Endodermal cell (in vitro differentiated cells): ENCODE measurements at regions not wholly inside any gene's neighbourhood (a gene's known extent, or its start where the extent isn't known, plus 50 kb on each side); places are given as distances from the start of the nearest gene placed in this dataset.

Source experiments
- DNase-seq: peaks from one replicate; pipeline ENCODE4 v3.0.0-alpha.2; 2017
- H3K27ac ChIP-seq: 2 replicates; pipeline ENCODE4 v1.5.1; 2013; ENCODE audit warnings: mild to moderate bottlenecking, low read depth, low read length, moderate library complexity
- H3K27me3 ChIP-seq: 2 replicates; pipeline ENCODE4 v1.6.1; 2013; ENCODE audit warnings: mild to moderate bottlenecking, low read length, moderate library complexity; ENCODE audit not compliant: insufficient read depth, control insufficient read depth, poor library complexity, severe bottlenecking
- H3K36me3 ChIP-seq: 2 replicates; pipeline ENCODE4 v1.7.0; 2013; ENCODE audit warnings: mild to moderate bottlenecking, low read length, moderate library complexity; ENCODE audit not compliant: control insufficient read depth, insufficient read depth
- H3K4me1 ChIP-seq: one replicate; pipeline ENCODE4 v1.7.0; 2013; ENCODE audit warnings: low read length; ENCODE audit not compliant: control insufficient read depth, insufficient read depth
- H3K4me3 ChIP-seq: 2 replicates; pipeline ENCODE4 v1.5.1; 2013; ENCODE audit warnings: mild to moderate bottlenecking, low read length, moderate library complexity
- H3K9ac ChIP-seq: 2 replicates; pipeline ENCODE4 v1.6.1; 2013; ENCODE audit warnings: mild to moderate bottlenecking, low read length, moderate library complexity; ENCODE audit not compliant: poor library complexity, severe bottlenecking; ENCODE audit errors: extremely low read depth
- H3K9me3 ChIP-seq: 2 replicates; pipeline ENCODE4 v1.6.1; 2013; ENCODE audit warnings: mild to moderate bottlenecking, low read length, moderate library complexity; ENCODE audit not compliant: control insufficient read depth
- H3K27ac Mint-ChIP-seq: 2 replicates; pipeline ENCODE4 v1.8.0; 2020; ENCODE audit warnings: mixed read lengths
- H3K27me3 Mint-ChIP-seq: 2 replicates; pipeline ENCODE4 v1.8.0; 2021; ENCODE audit warnings: mild to moderate bottlenecking, mixed read lengths; ENCODE audit not compliant: insufficient read depth
- H3K36me3 Mint-ChIP-seq: 2 replicates; pipeline ENCODE4 v1.8.0; 2020; ENCODE audit warnings: low read depth, mixed read lengths
- H3K4me1 Mint-ChIP-seq: 2 replicates; pipeline ENCODE4 v1.8.0; 2020; ENCODE audit warnings: mixed read lengths
- H3K4me3 Mint-ChIP-seq: 2 replicates; pipeline ENCODE4 v1.8.0; 2020; ENCODE audit warnings: mild to moderate bottlenecking, moderate library complexity, mixed read lengths
- H3K9me3 Mint-ChIP-seq: 2 replicates; pipeline ENCODE4 v1.8.0; 2020; ENCODE audit warnings: mild to moderate bottlenecking, mixed read lengths
- CTCF ChIP-seq: fragments of 200-600 bp; sonication (generic); conservative IDR thresholded peaks from 2 replicates; pipeline ENCODE4 v1.5.0; 2021; ENCODE audit warnings: antibody characterized with exemption, mild to moderate bottlenecking
- WGBS, 2 experiments: methylation state at CpG; one replicate each; pipeline versions ENCODE4 v1.1.5 to v1.1.7; 2013; ENCODE audit warnings: missing lambda C conversion rate in 2 of 2, mixed read lengths in 1 of 2; ENCODE audit not compliant: insufficient coverage in 1 of 2, insufficient read length in 1 of 2; 5-methylcytosine and 5-hydroxymethylcytosine counted together

- Histone ChIP-seq H3K4me1 (no peaks in the 10 kb centered on the region), H3K27me3 (no peaks in the 10 kb centered on the region), H3K36me3 (no peaks in the 10 kb centered on the region), H3K27ac (no peak overlapping the region), H3K9ac (no peak overlapping the region), H3K9me3 (no peaks in the 10 kb centered on the region), H3K4me3 (no peak overlapping the region)
- Mint-ChIP-seq H3K36me3 (no peaks in the 10 kb centered on the region), H3K27ac (no peak overlapping the region), H3K4me1 (no peaks in the 10 kb centered on the region), H3K9me3 (no peaks in the 10 kb centered on the region), H3K4me3 (no peak overlapping the region), H3K27me3 (no peaks in the 10 kb centered on the region)
- DNase-seq, result no peak
- TF ChIP-seq CTCF, result no peak
- WGBS, 2 experiments, result 83 to 86% methylated on average over 1 to 2 of the region's 2 CpGs
Measured at GRCh38 chr2:4269885-4270284, 566.5 kb downstream of the DCDC2C start.

GRCh38 chr2:4272261-4272858 is 569.0 kb downstream of the DCDC2C start:
- Mint-ChIP-seq H3K27me3 (no peaks in the 10 kb centered on the region), H3K9me3 (no peaks in the 10 kb centered on the region), H3K36me3 (no peaks in the 10 kb centered on the region), H3K27ac (no peak overlapping the region), H3K4me3 (no peak overlapping the region), H3K4me1 (no peaks in the 10 kb centered on the region)
- TF ChIP-seq CTCF, result no peak
- Histone ChIP-seq H3K27ac (no peak overlapping the region), H3K9ac (no peak overlapping the region), H3K4me1 (no peaks in the 10 kb centered on the region), H3K27me3 (no peaks in the 10 kb centered on the region), H3K4me3 (no peak overlapping the region), H3K9me3 (no peaks in the 10 kb centered on the region), H3K36me3 (no peaks in the 10 kb centered on the region)
- DNase-seq, result no peak
- 91 to 95% methylated on average over 10 to 12 of the region's 13 CpGs for WGBS, 2 experiments

GRCh38 chr2:4278392-4278791 is 575.0 kb downstream of the DCDC2C start:
- Histone ChIP-seq H3K9ac (no peak overlapping the region), H3K4me3 (no peak overlapping the region), H3K9me3 (no peaks in the 10 kb centered on the region), H3K27me3 (no peaks in the 10 kb centered on the region), H3K27ac (no peak overlapping the region), H3K4me1 (no peaks in the 10 kb centered on the region), H3K36me3 (no peaks in the 10 kb centered on the region)
- no peaks in the 10 kb centered on the region for H3K4me1 Mint-ChIP-seq
- 90 to 98% methylated on average over 6 to 7 of the region's 7 CpGs for WGBS, 2 experiments
- TF ChIP-seq CTCF, result no peak
- no peaks in the 10 kb centered on the region for H3K27me3 Mint-ChIP-seq
- no peaks in the 10 kb centered on the region for H3K9me3 Mint-ChIP-seq
- no peaks in the 10 kb centered on the region for H3K36me3 Mint-ChIP-seq
- no peak overlapping the region for H3K4me3 Mint-ChIP-seq
- no peak overlapping the region for H3K27ac Mint-ChIP-seq
- DNase-seq, result no peak
